Dedifferentiated amniotic fluid mesenchymal stem cell (primary cell): ENCODE measurements at regions not wholly inside any gene's neighbourhood (a gene's known extent, or its start where the extent isn't known, plus 50 kb on each side); places are given as distances from the start of the nearest gene placed in this dataset.
"Not testable (repeated sequence)": the region's sequence is repeated elsewhere in the genome, so short reads cannot be mapped to it uniquely, and the experiment has no call there.

Source experiments
- DNase-seq: peaks from one replicate; pipeline ENCODE4 v3.0.0-alpha.2; 2016; ENCODE audit errors: extremely low spot score

DNA sequence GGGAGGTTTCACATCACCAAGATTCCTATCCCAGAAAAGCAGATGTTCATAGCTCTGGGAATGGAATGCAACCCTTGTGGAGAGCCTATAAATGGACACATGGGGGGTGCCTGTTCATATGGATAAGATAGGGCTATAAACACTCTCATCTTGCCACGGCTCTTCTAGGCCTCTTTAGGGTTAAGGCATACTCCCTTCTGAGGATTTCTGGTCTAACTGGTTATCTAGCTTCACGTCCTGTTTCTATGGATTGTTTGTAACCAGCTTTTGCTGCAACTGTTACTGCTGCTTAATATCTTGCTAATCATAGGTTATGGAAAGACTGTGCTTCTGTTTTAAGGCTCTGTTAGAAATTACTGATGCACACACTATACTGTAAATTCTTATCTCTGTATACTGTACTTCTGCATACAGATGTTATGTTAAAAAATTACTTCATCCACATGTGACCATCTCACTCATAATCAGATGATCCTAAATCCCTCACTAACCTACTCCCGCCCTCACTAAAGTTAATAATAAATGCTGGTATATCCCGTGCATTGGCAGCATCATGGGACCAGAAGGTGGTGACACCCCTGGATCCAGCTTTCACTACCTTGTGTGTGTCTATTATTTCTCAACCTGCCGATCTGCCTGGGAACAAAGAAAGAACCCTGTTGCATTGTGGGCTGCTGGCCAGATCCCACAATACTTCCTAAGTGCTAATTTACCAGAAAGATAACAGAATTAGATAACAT lies 68.7 kb downstream of the PRKAB2 start:
- not testable (repeated sequence) for DNase-seq

DNA sequence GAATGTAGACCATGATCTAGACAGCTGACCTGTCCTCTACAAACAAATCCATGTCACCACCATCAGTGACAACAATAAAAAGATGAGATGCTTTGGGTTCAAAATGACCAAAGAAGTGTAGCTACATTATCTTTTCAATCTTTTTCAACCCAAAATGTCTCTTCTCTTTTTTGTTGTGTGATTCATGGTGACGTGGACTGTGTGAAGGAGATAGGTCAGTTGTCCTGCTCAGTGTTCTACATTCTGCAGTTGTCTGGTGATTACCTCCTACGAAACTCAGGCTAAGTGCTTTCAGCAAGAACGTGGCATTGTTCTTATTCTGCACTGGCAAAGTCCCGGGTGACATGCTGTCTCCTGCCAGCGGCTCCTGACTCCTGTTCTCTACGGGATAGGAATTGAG lies 73.1 kb downstream of the PRKAB2 start:
- no peak for DNase-seq

DNA sequence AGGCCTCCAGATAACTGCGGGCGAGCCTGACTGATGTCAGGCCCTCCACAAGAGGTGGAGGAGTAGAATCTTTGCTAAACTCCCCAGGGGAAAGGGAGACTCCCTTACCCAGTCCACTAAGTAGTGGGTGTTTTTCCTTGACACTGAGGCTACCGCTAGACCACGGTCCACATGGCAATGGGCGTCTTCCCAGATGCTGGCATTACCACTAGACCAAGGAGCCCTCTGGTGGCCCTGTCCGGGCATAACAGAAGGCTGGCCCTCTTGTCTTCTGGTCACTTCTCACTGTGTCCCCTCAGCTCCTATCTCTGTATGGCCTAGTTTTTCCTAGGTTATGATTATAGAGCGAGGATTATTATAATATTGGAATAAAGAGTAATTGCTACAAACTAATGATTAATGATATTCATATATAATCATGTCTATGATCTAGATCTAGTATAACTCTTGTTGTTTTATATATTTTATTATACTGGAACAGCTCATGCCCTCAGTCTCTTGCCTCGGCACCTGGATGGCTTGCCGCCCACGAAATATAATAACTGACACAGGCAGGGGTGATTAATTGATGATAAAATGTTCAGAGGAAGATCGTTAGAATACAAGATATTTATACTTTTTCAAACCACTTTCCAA lies 73.8 kb downstream of the PRKAB2 start:
- DNase-seq = not testable (repeated sequence)

DNA sequence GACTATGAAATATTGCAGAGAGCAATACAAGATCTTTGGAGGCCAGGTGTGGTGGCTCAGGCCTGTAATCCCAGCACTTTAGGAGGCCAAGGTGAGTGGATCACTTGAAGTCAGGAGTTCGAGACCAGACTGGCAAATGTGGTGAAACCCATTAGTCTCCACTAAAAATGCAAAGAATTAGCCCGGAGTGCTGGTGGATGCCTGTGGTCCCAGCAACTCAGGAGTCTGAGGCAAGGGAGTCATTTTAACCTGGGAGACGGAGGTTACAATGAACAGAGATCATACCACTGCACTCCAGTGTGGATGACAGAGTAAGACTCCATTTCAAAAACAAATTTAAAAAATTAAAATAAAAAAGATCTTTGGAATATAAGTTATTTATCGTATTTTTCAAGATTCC lies 76.6 kb downstream of the PRKAB2 start:
- DNase-seq = no peak

DNA sequence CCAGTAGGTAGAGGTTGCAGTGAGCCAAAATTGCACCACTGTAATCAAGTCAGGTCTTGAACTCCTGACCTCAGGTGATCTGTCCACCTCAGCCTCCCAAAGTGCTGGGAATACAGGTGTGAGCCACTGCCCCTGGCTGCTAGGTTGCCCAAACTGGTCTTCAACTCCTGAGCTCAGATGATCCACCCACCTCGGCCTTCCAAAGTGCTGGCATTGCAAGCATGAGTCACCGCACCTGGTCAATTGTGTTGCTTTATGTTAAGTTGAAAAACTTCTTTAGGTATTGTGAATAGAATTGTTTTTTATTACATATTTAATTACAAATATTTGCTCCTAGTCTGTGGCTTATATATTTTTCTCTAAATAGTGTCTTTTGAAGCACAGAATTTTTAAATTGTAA lies 80.5 kb downstream of the PRKAB2 start:
- no peak for DNase-seq

DNA sequence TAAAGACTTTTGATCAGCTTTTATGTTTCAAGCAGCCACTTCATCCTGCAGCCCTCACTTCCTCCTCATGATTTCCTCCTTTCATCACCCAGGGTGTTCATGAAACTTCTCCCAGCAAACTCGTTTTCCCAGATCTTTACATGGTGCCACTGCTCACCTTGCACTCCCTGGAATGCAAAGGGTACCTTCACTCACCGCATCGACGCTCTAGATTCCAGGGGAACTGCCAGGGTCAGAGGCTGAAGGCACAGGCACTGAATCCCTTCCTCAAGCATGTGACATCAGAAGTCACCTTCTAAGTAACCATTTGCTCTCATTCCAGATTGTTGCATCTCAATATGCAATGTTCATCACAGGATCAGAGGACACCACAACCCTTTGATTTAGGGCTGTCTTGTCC lies 82.8 kb downstream of the PRKAB2 start:
- DNase-seq = peak; percentile 11

DNA sequence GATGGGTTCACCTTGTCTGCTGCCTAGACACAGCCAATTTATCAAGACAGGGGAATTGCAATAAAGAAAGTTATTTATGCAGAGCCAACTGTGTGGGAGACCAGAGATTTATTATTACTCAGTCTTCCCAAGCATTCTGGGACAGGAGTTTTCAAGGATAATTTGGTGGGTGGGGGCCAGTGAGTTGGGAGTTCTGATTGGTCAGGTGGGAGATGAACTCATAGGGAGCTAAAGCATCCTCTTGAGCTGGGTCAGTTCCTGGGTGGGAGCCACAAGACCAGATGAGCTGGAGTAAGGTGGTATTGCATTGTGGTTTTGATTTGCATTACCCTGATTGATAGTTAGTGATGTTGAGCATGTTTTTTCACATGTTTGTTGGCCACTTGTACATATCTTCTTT lies 86.1 kb downstream of the PRKAB2 start:
- DNase-seq = peak; percentile 1

DNA sequence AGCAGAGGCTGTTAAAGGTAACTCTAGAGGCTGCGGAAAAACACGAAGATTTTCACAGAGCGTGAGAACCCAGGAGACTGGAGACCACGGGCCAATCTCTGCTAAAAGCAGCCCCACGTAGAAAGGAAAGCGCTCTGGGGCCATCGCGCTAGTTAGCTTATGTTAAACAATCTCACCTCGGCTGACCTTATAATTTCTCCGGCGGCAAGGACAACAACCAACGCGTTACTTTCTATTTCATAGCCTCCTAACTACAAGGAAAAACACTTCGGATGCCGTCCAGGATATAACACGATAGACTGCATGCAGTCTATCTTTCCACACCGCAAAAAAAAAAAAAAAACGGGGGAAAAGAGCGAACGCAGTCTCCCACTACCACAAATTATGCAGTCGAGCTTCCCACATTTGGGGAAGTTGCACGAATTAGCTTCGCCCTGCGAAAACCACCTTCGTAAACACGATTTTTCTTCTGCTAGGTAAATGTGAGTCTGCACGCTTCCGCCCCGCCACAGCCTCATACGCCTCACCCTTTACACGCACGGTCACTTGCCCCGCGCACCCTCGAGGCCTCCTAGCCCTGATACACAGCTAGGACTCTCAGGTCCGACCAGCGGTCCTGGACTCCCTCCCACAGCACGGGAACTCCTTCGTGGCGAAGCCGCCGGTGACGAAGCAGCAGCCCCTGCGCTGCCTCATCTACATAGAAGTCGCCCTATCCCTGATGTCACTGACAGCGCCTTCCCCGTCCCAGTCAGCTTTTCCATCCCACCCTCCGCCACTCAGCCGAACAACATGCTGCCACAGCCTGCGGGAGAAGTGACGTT lies 87.8 kb downstream of the PRKAB2 start:
- peak; percentile 51 for DNase-seq

DNA sequence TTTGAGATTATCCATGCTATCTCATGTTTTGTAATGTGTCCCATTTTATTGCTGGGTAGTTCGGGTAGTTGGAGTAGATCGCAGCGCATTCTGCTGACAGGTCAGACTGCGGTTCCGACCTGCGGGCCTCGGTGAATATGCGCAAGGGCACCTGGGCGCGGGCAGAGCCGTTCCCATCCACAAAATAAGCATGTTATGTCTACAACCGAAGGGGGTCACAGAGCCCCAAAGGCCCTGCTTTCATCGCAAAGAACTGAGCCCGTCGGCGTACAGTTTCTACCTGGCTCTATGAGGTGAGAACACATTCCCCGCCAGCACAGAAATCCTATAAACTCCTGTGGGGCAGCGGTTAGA lies 88.4 kb downstream of the PRKAB2 start:
- peak; percentile 11 for DNase-seq

DNA sequence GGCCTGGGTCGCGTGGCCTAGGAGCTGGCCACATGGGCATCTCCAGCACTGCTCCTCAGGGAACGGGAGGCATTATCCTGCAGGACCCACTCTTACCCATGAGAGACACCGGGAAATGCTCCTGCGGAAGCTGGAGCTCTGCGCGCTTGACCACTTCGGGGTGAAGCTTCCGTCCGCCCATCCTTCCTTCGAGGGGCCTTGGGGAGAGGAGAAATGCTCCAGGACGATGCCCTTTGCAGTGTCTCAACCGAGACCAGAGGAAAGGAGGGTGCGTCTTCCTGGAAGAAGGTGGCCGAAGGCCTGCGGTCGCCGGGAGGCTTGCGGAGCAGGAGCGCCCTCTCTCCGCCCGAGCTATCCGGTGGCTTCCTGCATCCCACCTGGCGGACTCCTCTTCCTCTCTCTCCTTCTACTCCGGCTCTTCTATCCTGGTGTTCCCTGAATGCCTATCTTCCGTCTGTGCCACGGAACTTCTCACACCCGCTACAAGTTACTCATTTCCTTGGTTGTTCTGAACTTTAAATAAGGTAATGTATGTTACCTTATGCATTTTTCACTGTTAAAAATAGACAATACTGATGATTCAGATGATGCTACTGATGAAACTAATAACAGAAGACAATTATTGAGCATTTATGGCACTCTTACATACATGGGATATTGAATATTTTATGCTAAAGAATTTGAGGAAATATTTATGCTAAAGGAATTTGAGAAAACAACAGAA lies 91.4 kb downstream of the PRKAB2 start:
- peak; percentile 1 for DNase-seq

DNA sequence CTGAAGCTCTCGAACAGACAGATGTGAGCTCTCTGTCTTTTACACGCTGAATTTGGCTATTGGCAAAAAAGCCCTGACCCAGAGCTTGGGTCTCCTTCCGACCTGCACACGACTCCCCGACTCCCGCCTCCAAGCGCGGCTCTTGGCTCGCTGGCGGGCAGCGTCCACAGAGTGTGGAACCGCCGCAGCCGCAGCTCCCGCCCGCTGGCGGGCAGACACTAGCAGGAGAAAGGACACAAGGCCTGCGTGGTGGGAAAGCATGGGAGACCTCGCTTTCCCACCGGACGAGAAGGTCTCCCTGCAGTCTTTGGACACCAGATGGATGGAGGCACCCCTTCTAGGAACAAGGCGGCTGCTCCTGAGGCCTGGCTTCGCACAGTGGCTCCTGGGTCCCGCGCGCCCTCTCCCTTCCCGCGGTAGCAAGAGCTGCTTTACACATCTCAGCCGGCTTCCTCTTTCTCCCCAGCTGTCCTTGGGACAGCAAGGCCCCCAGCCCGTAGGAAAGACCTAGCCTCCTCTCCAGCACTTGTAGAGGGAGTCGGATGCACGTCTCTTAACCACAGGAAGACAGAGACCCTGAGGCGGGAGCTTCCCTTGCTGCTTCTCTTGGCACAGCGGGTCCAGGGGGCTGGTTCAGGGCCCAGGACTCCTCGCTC lies 92.1 kb downstream of the PRKAB2 start:
- peak; percentile 14 for DNase-seq

DNA sequence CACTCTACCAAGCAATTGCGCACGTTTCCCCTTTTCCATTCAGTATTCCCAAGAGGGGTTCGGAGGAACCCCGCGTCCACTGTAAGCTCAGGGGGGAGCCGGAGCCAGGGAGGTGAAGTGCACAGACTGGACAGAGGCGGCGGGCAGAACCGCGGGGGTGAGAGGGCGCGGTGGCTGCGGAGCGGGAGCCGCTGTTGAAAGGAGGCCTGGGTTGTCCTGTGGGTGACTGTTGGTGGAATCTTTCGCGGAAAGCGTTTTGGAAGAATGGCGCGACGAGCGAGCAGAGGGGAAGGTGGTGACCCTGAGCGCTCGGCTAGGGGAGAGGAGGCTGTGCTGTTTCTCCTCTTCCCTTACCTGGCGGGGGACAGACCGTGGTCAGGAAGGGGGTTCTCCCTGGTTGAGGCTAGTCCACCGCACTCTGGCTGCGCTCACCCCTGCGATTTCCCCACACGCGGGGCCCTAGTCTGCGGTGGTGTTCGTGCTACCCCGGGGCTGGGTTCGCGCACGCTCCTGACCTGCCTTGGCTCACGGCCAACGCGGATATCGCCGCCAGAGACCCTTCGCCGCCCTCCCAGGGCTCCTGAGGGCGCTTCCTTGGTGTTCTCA lies 92.8 kb downstream of the PRKAB2 start:
- DNase-seq = peak; percentile 11

DNA sequence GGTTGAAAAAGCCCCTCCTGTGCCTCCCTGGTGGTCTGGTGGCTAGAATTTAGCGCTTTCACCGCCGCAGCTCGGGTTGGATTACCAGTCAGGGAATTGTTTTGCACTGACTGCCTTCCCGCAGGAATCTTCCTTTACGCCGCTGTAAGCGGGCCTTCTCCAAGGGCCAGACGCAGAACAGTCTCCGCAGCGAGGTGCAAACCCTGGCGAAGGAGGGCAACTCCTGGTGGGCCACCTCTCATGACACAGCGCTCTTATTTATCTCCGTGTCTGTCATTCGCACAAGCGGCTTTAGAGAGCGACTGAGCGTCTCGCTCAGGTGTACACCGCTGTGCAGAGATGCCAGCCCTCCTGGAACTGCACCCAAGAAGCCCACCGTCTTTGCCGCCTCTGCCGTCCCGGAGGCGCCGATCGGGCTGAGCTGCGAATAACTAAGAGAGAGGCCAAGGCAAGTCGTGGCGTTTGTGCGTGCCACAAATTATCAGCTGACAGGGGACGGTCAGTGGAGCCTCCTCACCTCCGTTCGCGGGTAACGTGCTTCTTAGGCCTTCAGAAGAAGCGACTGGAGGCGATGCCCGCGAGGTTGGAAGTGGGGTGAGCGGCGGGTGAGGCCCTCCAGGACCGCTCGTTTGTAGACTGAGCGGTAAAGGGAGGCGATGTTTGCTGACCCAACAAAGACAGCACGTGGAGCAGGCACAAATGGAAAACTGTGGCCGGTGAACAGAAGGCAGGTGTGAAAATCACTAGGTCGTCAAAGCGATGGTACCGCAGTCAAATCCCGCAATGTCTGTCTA lies 93.5 kb downstream of the PRKAB2 start:
- peak; percentile 0 for DNase-seq

DNA sequence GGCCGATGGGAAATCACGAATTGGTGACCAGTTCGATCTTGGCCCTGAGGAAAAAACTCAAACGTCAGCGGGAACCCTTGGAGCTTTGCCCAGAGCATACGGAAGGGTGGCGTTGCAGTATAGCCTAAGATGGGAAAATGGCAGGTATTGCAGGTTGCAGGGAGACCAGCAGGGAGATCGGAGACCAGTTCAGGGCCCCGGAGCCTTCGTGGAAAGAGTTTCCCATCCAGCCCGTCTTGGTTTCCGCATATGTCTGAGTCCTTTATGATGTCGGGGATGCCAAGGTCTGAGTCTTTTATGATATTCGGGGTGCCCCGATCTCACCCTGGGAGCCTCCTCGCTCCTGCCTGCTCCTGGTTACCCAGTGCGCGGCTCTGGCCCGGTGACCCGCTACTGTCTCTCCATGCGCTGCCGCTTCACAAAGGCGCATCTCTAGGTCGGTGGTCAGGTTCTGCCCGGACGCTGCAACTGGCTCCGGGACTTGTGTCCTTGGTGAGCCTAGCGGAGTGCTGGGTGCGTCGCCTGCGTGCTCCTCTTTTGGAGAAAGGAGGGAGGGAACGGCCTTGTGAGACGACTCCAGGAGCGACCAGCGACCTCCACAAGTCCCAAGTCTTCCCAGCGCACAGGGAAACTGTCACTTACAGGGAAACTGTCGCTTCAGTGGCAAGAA lies 94.2 kb downstream of the PRKAB2 start:
- DNase-seq = no peak

DNA sequence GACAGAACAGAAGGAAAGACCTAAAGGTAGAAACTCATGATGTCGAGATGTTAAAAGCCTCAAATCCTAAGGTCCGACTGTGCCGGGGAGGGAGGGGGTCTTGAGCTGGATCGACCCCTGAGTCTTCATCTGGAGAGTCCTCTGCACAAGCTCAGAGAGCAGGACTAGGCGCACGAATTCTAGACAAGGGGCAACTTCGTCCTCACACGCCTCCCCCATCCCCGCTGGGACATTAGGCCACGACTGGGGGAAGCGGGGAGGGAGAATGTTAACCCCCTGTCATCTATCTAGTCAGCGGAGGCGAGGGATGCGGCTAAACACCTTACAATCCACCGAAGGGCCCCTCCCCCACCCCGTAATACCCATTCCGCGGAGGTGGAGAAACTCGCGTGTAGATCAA lies 94.7 kb downstream of the PRKAB2 start:
- no peak for DNase-seq

DNA sequence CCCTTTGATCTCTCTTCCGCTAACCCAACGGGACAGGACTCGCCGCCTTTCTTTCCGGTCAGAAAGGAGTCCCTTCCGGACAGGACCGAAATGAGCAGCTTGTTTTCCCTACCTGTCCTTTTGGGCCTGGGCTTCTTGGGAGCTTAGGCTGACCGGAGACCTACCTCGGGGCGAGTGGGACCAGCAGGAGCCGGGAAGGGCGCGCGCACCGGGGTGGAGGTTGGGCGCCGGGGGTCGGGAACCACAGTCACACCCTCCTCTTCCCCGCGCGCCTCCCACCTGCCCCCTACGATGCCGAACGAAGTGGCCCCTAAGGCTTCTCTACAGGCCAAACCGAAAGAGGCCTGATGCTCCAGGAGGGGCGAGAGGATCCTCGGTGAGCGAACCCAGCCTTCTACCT lies 95.2 kb downstream of the PRKAB2 start:
- DNase-seq = no peak

DNA sequence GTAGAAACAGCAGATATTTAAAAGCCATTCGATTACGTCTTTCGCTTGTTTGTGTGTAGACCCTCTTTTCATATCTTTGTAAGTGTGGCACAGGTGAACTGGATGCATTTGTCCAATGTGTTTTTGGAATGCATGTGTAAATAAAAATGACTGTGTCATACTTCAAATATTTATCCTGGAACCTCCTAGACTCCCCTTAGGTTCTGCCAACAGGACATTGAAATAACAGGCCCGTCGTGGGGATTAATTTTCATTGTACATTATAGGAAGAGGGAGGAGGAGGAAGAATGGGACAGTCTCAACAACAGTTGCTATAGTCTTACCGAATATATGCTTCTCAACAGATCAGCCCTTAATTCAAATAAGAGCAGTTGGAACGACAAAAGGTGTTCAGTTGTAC lies 95.8 kb downstream of the PRKAB2 start:
- no peak for DNase-seq

DNA sequence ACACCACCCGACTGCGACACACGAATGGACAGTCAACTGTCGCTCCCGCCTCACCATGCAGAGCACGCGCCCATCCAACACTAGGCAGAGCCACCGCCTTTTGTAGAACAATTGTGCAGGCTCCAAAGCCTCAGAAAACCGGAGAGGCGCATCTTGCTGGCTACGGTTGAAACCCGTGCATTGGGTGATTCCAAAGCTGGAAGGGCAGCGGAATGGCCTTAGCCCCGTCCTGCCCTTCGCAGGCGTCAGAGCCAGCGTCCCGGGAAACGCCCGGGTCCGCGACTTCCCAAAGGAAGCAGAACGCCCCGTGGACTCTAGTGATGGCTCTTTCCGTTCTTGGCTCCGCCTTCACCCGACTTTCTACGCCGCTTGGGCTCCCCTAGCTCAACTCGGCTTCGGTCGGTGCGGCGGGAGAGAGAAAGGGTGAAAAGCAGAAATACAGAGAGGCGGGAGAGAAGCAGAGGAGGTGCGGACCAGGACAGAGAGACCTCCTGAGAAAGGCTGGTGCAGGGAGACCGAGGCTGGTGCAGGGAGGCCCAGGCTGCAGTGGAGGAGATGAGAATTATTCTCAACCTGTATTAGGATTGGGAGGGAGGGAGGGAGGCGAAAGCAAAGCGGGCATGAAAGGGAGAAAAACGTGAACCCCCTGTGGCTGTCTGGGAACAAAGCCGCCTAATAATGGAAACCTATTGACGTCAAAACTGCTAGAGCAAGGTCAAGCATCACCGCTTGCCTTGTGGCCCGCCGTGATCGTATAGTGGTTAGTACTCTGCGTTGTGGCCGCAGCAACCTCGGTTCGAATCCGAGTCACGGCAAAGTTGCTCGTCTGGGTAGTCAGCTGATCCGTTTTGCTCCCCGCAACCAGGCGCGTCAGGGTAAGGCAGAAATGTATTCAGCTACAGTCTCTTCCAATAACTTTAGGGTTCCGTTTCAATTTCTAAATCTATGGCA lies 99.5 kb downstream of the PRKAB2 start:
- no peak for DNase-seq

DNA sequence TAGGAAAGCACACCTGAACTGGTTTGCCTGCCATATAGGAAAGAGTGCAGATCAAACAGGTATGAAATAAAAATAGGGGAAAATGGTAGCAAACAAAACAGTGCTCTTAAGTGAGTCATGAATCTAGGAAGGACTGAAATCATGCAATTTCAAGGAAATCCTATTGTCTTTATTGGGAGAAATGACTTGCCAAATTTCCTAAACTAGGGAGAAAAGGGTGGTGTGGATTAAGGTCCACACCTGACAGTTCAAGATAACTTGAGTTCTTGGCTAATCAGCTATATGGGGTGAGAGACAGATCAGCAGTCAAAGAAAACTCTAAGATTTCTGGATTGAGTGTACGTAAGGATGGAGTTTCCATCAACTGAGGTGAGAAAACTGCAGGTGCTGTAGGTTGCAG lies 101.1 kb downstream of the PRKAB2 start:
- no peak for DNase-seq
